HepG2 (cell line): ENCODE measurements at regions not wholly inside any gene's neighbourhood (a gene's known extent, or its start where the extent isn't known, plus 50 kb on each side); places are given as distances from the start of the nearest gene placed in this dataset.

ENCODE experiments used
- ATF7-NPFF ChIP-seq: sonication (generic); formaldehyde crosslinking; IDR thresholded peaks from 2 replicates; pipeline ENCODE4 v1.8.1; 2023; ENCODE audit warnings: mild to moderate bottlenecking, low read depth, missing genetic modification reagents, moderate library complexity
- BATF2 ChIP-seq: sonication (generic); formaldehyde crosslinking; IDR thresholded peaks from 2 replicates; pipeline ENCODE4 v1.8.0; 2022; ENCODE audit warnings: mild to moderate bottlenecking, missing genetic modification reagents, moderate library complexity
- ETV6 ChIP-seq: sonication (generic); formaldehyde crosslinking; conservative IDR thresholded peaks from 2 replicates; pipeline ENCODE4 v1.4.0; 2020; ENCODE audit warnings: missing genetic modification reagents
- HOXA7 ChIP-seq: sonication (generic); formaldehyde crosslinking; IDR thresholded peaks from 2 replicates; pipeline ENCODE4 v1.8.1; 2022; ENCODE audit warnings: mild to moderate bottlenecking, missing genetic modification reagents, moderate library complexity
- MIXL1 ChIP-seq: IDR thresholded peaks from 2 replicates; pipeline ENCODE4 v1.6.1; 2016
- MYPOP ChIP-seq: sonication (generic); formaldehyde crosslinking; IDR thresholded peaks from 2 replicates; pipeline ENCODE4 v1.8.1; 2023; ENCODE audit warnings: mild to moderate bottlenecking, moderate library complexity, missing genetic modification reagents
- NFIC ChIP-seq: IDR thresholded peaks from 2 replicates; pipeline ENCODE4 v1.6.1; 2012; ENCODE audit warnings: mild to moderate bottlenecking, low read length, inconsistent platforms
- PHB2 ChIP-seq: fragments of 450-650 bp; IDR thresholded peaks from 2 replicates; pipeline ENCODE4 v1.6.1; 2018; ENCODE audit not compliant: partially characterized antibody
- RXRB ChIP-seq: IDR thresholded peaks from 2 replicates; pipeline ENCODE4 v1.6.1; 2016; ENCODE audit warnings: borderline replicate concordance, missing genetic modification reagents, missing compliant biosample characterization
- SNAPC5 ChIP-seq: sonication (generic); formaldehyde crosslinking; IDR thresholded peaks from 2 replicates; pipeline ENCODE4 v1.8.1; 2023; ENCODE audit warnings: mild to moderate bottlenecking, missing genetic modification reagents, borderline replicate concordance
- SRSF4 ChIP-seq: fragments of 200-400 bp; formaldehyde crosslinking; IDR thresholded peaks from one replicate; pipeline ENCODE4 v1.6.1; 2018; ENCODE audit warnings: mild to moderate bottlenecking, low read depth, low read length, moderate library complexity; ENCODE audit not compliant: poor library complexity, severe bottlenecking
- SRSF9 ChIP-seq: fragments of 200-400 bp; formaldehyde crosslinking; IDR thresholded peaks from 2 replicates; pipeline ENCODE4 v1.6.1; 2018; ENCODE audit warnings: borderline replicate concordance, mild to moderate bottlenecking, low read depth, low read length; ENCODE audit not compliant: insufficient read depth, poor library complexity, severe bottlenecking
- TARDBP ChIP-seq: sonication (generic); formaldehyde crosslinking; IDR thresholded peaks from 2 replicates; pipeline ENCODE4 v1.8.0; 2022; ENCODE audit warnings: mild to moderate bottlenecking, missing genetic modification reagents
- ZBTB3 ChIP-seq: sonication (generic); formaldehyde crosslinking; IDR thresholded peaks from 2 replicates; pipeline ENCODE4 v1.4.0; 2020; ENCODE audit warnings: low read depth, mild to moderate bottlenecking, moderate library complexity, missing genetic modification reagents, borderline replicate concordance
- ZC3H4 ChIP-seq: sonication (generic); formaldehyde crosslinking; IDR thresholded peaks from 2 replicates; pipeline ENCODE4 v1.4.0; 2020; ENCODE audit warnings: missing genetic modification reagents, borderline replicate concordance
- ZNF280B ChIP-seq: sonication (generic); formaldehyde crosslinking; IDR thresholded peaks from 2 replicates; pipeline ENCODE4 v1.5.0; 2020; ENCODE audit warnings: missing genetic modification reagents, mild to moderate bottlenecking, borderline replicate concordance
- ZNF335 ChIP-seq: sonication (generic); formaldehyde crosslinking; IDR thresholded peaks from 2 replicates; pipeline ENCODE4 v1.4.0; 2020; ENCODE audit warnings: missing genetic modification reagents
- ZNF383 ChIP-seq: sonication (generic); formaldehyde crosslinking; IDR thresholded peaks from 2 replicates; pipeline ENCODE4 v1.4.0; 2020; ENCODE audit warnings: missing genetic modification reagents, mild to moderate bottlenecking, borderline replicate concordance
- ZNF644 ChIP-seq: IDR thresholded peaks from 2 replicates; pipeline ENCODE4 v1.6.1; 2016; ENCODE audit warnings: low read depth
- ZUFSP ChIP-seq: sonication (generic); formaldehyde crosslinking; IDR thresholded peaks from 2 replicates; pipeline ENCODE4 v1.9.0; 2021; ENCODE audit warnings: missing genetic modification reagents, mild to moderate bottlenecking, borderline replicate concordance
- ZXDC ChIP-seq: sonication (generic); formaldehyde crosslinking; IDR thresholded peaks from 2 replicates; pipeline ENCODE4 v1.5.0; 2020; ENCODE audit warnings: mild to moderate bottlenecking, missing genetic modification reagents

- TF ChIP-seq SRSF4 (no peak), ZUFSP (CRISPR knock-in tag) (no peak), ZNF335 (no peak), SRSF9 (no peak), TARDBP (CRISPR knock-in tag) (no peak), ZC3H4 (no peak), MIXL1 (no peak), NFIC (no peak), HOXA7 (CRISPR knock-in tag) (no peak), RXRB (CRISPR knock-in tag) (no peak), PHB2 (no peak), ZNF280B (peak; percentile 66), BATF2 (CRISPR knock-in tag) (no peak), ATF7-NPFF (CRISPR knock-in tag) (no peak), ZNF644 (peak; percentile 91), MYPOP (CRISPR knock-in tag) (no peak), SNAPC5 (no peak), ZXDC (CRISPR knock-in tag) (no peak), ETV6 (no peak), ZNF383 (CRISPR knock-in tag) (no peak), ZBTB3 (CRISPR knock-in tag) (no peak)
Measured at GRCh38 chr20:37636212-37636975, 57.4 kb upstream of the CTNNBL1 start (continued).
